NCI-H1930 (cell line): ENCODE measurements at regions not wholly inside any gene's neighbourhood (a gene's known extent, or its start where the extent isn't known, plus 50 kb on each side); places are given as distances from the start of the nearest gene placed in this dataset.

Experiments
- DNase-seq, 2 experiments: peaks; one replicate each; lab custom pipeline; 2025; lab: John Stamatoyannopoulos, UW

GRCh38 chr5:143464723-143465490, 61.4 kb upstream of the NR3C1 start:
- DNase-seq, result no peak

DNA sequence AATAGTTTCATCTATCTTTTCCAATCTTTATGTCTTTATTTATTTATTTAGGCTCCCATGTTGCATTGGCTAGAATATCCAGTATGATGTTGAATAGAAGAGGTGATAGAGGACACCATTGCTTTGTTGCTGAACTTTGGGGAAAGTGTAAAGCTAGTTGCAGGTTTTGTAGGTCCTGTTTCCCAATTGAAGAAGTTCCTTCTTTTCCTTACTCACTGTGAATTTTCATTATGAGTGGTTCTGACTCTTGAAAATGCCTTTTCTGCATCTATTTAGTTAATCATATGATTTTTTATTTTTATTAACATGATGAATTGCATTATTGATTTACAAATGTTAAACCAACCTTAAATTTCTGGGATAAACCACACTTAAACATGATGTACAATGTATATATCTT, 58.9 kb upstream of the NR3C1 start:
- no peak for DNase-seq

- no peak for DNase-seq
Measured at GRCh38 chr5:143459433-143459832, 55.9 kb upstream of the NR3C1 start.

GRCh38 chr5:143456952-143457547, 53.6 kb upstream of the NR3C1 start:
- no peak for DNase-seq

- no peak for DNase-seq
Measured at GRCh38 chr5:143454936-143455516, 51.5 kb upstream of the NR3C1 start.

GRCh38 chr5:143453720-143454119, 50.2 kb upstream of the NR3C1 start:
- no peak for DNase-seq
